ENCODE measurements at regions not wholly inside any gene's neighbourhood (a gene's known extent, or its start where the extent isn't known, plus 50 kb on each side); places are given as distances from the start of the nearest gene placed in this dataset.

GRCh38 chr4:64068096-64068495 is 341.2 kb downstream of the TECRL start:
- H3K9me3 ChIP-seq (ENCODE audit: control insufficient read depth, insufficient read depth, low read length), result 0 out of 2 replicates have a peak, but pooled peaks cover 3% of the 10 kb centered on the region
- no CpG with 5 or more reads among the region's 4 CpGs for WGBS, 2 experiments (ENCODE audit: extremely low coverage in 2 of 2, insufficient read length in 1 of 2)
- CTCF ChIA-PET, result no interaction called here

More at GRCh38 chr4:64068096-64068495, 341.2 kb downstream of the TECRL start:
- no peak overlapping the region for H4K5ac ChIP-seq (ENCODE audit: low read depth, low read length)
- intact Hi-C loops (cut with micrococcal nuclease), result no loop called here
- no peaks in the 10 kb centered on the region for H3K79me1 ChIP-seq (ENCODE audit: low read depth in 1 of 2, low read length in 2 of 2)
- no peaks in the 10 kb centered on the region for H3K4me1 ChIP-seq (ENCODE audit: control insufficient read depth, insufficient read depth, low read length)
- H4K20me1 ChIP-seq (ENCODE audit: insufficient read depth, low read length), result no peaks in the 10 kb centered on the region
- no peak overlapping the region for H2BK120ac ChIP-seq (ENCODE audit: low read depth, low read length)
- no peak overlapping the region for H3K27ac ChIP-seq (ENCODE audit: insufficient read depth, low read length)
- H2BK20ac ChIP-seq (ENCODE audit: low read depth, low read length), result no peak overlapping the region
- H3K36me3 ChIP-seq (ENCODE audit: control insufficient read depth, insufficient read depth, low read length), result no peaks in the 10 kb centered on the region
- no peak overlapping the region for H4K91ac ChIP-seq (ENCODE audit: insufficient read depth, low read depth, low read length)
- TF ChIP-seq RFX5 (IDR thresholded peaks at IDR 0.05; ENCODE audit: low read depth, low read length), result no peak
- no peak for TF ChIP-seq FOS (IDR thresholded peaks at IDR 0.05; ENCODE audit: low read depth, low read length)
- no peak for TF ChIP-seq SMC3 (IDR thresholded peaks at IDR 0.05; ENCODE audit: low read depth, low read length)
- no peak for TF ChIP-seq MXI1 (IDR thresholded peaks at IDR 0.05; ENCODE audit: borderline replicate concordance, low read depth, low read length)
- no peak for TF ChIP-seq MAFK (IDR thresholded peaks at IDR 0.05; ENCODE audit: low read depth, low read length)
- TF ChIP-seq POLR2A (IDR thresholded peaks at IDR 0.05; ENCODE audit: low read depth, low read length), result no peak
- TF ChIP-seq CEBPB (IDR thresholded peaks at IDR 0.05; ENCODE audit: low read depth, low read length), result no peak
- BruUV-seq (replicated peaks), result no TSS peak
- dilution Hi-C loops (cut with HindIII; ENCODE audit: low sequenced_read_pairs, unreplicated experiment), result no loop called here
- no peak overlapping the region for H3K18ac ChIP-seq (ENCODE audit: low read depth, low read length)
- no peak overlapping the region for H2AFZ ChIP-seq (replicated peaks; ENCODE audit: low read length, poor library complexity)
- H3K4me3 ChIP-seq (ENCODE audit: insufficient read depth, low read depth, low read length), result no peak overlapping the region
- H2AK5ac ChIP-seq (ENCODE audit: low read depth, low read length), result no peak overlapping the region
- H2AK9ac ChIP-seq (replicated peaks; ENCODE audit: low read depth, low read length, poor library complexity), result no peak overlapping the region
- in situ Hi-C loops (cut with MboI; ENCODE audit: low sequenced_read_pairs), result no loop called here
- no peak overlapping the region for H3K4me2 ChIP-seq (ENCODE audit: low read depth, low read length)
- no peak overlapping the region for H4K8ac ChIP-seq (ENCODE audit: low read depth in 2 of 2, low read length in 2 of 2)
- no peak overlapping the region for H3K56ac ChIP-seq (ENCODE audit: extremely low read depth, insufficient read depth, low read length)
- no peak overlapping the region for H2BK5ac ChIP-seq (ENCODE audit: low read depth, low read length, poor library complexity, severe bottlenecking)
- H3K27me3 ChIP-seq (ENCODE audit: control insufficient read depth, insufficient read depth, low read length), result no peaks in the 10 kb centered on the region
- H3K4ac ChIP-seq (ENCODE audit: low read depth, low read length), result no peak overlapping the region
- no peak overlapping the region for H2BK15ac ChIP-seq (ENCODE audit: low read depth, low read length)
- no peak overlapping the region for H3K23ac ChIP-seq (ENCODE audit: low read depth, low read length)
- POLR2A ChIA-PET (ENCODE audit: unreplicated experiment), result no interaction called here
- ATAC-seq (ENCODE audit: low read depth), result no peak
- no peak for DNase-seq
- H3K14ac ChIP-seq (replicated peaks; ENCODE audit: low read depth, low read length), result no peak overlapping the region
- H3K9ac ChIP-seq (ENCODE audit: low read depth, low read length), result no peak overlapping the region
- H3K9me1 ChIP-seq (ENCODE audit: insufficient read depth, low read length), result no peaks in the 10 kb centered on the region

All from IMR-90 (cell line).